Activated CD4-positive, alpha-beta T cell treated with anti-CD3 and anti-CD28 coated beads, Interleukin-2, Interleukin-4, amounts not matched to agents 100 ng/mL and 50 ng/mL, durations not matched to agents 16 hours and 8 hours (primary cell): ENCODE measurements at regions not wholly inside any gene's neighbourhood (a gene's known extent, or its start where the extent isn't known, plus 50 kb on each side); places are given as distances from the start of the nearest gene placed in this dataset.
"Not testable (repeated sequence)": the region's sequence is repeated elsewhere in the genome, so short reads cannot be mapped to it uniquely, and the experiment has no call there.

Experiments
- DNase-seq: peaks from one replicate; pipeline ENCODE4 v3.0.0-alpha.2; 2020; ENCODE audit warnings: low spot score

DNA sequence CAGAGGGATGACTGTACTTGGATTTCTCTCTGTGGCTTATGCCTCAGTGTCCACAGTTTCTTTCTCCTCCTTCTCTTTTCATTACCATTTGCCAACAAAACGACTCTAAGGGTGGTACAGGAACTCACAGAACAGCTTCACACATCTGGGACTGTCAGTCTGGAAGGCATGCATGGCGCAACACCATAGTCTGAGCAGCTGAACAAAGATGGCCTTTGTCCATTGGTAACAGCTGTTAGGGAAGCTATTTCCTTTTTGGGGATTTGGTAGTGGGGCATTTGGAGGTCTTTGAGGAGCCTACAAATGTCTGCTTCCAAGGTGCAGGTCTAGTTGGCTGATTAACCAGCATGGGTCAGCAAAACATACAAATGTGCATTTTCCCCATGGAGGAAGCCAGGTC, 81.4 kb upstream of the PCDH8 start:
- no peak for DNase-seq

DNA sequence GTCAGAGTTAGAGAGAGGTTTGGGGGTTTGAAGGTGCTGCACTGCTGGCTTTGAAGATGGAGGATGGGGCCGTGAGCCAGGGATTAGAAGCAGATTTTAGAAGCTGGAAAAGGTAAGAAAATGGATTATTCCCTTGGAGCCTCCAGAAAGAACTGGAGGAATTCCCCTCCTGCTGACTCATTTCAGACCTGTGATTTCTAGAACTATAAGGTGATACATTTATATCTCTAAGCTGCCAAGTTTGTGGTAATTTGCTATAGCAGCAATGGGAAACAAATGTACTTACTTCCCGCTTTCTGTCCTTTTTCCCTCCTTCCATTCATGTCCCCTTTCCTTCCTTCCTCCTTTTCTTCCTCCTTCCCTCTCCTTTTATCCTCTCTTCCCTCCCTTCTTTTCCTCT, 78.5 kb upstream of the PCDH8 start:
- no peak for DNase-seq

DNA sequence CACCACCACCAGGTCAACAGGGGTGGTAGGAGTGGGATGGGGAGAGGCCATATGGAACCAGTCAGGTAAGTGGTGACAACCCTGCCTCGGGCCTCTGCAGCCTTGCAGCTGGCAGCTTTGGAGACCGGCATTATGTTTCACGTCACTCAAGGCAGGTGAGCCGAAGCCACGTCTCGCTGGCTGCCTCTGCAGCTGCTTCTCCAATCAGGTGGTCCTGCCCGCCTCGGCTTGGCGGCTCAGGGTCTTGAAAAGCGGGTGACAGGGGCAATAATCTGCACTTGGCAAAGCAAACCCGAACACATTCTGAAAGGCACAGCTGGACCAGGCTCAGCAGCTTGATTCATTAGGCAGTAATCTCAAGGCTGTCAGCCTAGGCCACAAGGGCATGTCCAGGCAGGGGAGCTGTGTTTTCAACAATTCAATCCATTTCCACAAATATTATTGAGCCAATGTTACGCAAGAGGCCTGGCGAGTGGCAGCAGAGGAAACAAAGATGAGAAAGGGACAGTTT, 77.4 kb upstream of the PCDH8 start:
- DNase-seq: no peak

DNA sequence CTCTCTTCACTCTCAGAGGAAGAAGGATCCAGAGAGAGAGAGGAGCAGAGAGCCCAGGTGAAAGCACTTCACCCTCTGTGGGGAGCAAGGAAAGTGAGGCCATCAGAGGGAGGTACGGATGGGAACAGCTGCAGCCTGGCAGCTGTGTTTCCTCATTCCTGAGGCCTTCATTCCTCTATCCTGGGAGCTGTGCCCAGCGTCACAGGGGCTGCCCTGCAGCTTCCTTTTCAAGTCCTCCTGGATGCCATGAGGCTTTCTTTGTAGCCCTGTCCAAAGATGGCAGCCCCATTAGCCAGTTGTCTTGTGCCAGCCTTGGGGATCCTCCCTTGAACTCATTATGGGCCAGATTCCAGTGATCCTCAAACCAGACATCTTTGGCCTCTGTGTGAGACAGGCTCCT, 76.8 kb upstream of the PCDH8 start:
- no peak for DNase-seq

DNA sequence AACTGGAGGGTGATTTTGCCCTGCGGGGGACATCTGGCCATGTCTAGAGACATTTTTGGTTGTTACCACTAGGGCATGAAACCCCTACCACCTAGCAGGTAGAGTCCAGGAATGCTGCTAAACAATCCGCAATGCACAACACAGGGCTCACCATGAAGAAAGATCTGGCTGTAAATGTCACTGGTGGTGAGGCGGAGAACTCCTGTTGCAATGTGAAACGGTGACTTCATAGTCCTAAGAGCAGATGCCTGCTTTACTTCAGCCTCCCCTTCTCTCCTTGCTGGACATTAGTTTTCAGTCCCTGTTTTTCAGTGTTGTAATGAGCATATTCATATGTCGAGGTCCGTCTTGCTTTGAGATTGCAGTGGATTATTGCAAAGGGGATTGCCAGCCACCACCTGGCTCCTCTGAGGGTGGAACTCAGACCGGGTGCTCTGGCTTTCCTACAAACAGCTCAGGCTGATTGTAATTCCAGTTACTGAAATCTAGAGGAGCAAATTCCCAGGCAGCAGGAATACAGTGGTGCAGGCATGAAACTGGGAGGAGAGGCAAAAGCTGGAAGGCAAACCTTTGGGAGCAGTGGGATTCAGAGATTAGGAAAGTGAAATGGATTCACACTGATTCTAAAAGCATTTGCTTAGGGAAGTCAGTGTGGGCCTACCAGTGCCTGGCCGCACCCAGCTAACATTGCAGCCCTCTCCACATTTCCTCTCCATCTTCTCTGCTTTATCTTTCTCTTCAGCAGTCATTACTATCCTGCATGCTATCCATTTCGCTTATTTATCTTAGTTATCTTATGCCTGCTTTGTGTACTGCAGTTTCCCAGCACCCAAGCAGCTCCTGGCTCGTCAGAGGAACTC, 76.1 kb upstream of the PCDH8 start:
- DNase-seq: no peak

DNA sequence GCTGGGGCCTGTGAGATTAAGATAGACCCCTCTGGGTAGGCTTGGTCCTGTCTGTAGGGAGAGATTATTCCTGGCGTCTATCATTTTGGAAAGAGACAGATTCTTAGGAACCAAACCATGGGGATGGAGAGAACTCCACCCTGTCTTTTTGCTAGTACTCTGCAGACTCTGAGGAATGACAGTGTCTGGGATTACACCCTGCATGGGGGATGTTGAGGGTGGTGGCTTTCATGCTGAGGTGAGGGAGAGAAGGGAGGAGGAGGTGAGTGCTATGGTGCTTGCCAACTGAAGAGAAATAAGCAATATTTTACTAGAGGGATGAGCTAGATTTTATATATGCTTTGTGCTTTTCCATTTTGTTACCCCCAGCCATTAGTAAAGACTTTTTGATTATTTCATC, 74.5 kb upstream of the PCDH8 start:
- DNase-seq: no peak

DNA sequence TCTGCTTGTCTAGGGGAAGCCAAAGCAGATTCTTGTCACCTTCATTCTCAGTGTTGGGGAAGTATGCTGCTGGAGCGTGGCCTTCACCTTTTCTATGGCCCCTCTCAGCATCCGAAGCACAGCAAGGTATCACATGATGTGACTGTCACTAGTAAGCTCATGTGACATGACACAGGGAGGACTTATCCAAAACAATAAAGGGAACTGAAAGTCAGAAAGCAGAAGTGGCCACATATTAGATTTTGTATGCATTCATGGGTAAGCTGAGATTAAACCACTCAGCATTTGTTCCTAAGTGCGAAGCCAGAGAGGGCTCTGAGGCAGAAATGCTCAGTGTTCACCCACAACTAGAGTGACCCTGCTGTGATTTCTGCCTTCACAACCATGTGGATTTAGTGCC, 72.8 kb upstream of the PCDH8 start:
- no peak for DNase-seq

DNA sequence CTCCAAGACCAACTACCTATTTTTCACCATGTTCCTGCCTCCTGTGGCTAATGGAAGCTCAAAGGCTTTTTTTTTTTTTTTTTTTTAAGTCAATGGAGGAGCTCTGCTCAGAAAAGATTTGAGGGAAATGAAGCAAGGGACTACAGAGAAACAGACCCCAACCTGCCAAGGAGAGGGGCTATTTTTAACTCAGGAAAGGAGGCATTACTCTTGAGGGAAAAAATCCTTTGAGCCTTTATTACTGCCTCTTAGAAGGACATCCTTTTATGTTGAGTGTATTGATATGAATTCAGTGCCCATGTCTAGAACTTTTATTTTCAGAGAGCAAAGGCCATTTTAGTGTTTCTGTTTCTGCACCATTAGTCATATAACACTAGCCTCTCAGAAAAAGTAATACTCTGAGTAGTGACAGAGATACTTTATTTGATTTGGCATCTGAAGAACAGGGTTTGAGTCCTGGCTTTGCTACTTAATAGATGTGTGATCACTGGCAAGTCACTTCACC, 68.1 kb upstream of the PCDH8 start:
- DNase-seq: no peak

DNA sequence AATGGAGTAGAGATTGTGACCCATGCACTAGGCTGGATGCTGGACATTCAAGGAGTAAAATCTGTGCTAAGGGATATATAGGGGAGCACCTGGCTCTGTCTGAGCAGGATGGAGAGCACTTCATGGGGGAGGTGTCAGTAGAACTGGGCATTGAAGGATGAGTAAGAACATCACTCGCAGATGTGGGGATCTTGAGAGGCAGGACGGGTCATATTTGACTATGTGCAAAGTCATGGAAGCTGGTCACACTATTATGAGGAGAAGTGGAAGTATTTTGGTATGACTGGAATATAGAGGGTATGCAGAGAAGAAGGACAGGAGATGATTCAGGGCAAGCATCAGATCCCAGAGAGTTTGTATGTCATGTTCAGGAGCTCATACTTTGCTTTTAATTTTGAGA, 62.9 kb upstream of the PCDH8 start:
- DNase-seq: no peak

DNA sequence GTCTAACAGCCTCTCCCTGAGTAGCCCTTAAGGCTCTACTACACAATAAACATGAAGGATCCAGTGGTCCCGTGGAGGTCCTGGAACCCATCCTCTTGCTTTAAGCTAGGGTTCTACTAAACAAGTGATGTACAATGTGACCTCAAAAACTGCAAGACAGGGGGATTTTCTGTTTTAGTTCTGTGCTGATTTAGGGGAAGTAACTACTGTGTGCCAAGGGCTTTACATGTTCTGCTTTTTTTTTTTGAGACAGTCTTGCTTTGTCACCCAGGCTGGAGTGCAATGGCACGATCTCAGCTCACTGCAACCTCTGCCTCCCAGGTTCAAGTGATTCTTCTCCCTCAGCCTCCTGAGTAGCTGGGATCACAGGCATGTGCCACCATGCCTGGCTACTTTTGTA, 61.9 kb upstream of the PCDH8 start:
- not testable (repeated sequence) for DNase-seq

DNA sequence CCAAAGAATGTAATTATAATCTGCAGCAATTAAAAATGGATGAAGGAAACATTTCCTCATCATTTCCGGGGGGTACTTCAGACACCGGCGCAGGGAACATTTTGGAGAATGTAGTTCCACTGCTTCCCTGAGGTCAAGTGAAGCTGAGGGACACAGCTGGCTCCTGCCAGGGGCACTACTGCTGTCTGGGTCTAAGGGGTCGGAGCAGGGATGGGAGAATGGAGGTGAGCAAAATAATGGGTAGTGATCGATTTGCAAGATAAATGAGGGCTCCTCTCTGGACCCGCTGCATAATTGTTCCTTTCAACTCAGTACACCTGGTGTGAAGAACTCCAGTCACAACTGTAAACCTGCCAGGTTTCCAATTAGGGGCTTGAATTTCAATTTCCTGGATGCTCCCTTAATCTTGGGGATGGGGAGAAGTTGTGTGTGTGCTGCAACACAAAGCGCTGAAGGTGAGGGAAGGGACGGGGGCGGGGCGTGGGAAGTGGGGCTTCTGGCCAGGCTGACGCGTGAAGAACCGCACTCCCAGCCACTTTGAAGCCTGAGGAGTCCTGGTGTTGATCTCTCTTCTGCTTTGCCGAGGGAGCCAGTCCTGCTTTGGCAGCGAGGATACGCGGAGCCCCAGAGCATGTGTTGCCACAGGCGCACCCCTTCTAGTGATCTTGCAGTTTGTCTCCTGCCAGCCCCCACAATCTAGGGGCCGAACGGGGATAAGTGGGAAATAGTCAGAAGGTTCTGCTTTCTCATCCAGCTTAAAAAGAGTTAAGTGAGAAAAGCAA, 57.9 kb upstream of the PCDH8 start:
- DNase-seq: no peak

DNA sequence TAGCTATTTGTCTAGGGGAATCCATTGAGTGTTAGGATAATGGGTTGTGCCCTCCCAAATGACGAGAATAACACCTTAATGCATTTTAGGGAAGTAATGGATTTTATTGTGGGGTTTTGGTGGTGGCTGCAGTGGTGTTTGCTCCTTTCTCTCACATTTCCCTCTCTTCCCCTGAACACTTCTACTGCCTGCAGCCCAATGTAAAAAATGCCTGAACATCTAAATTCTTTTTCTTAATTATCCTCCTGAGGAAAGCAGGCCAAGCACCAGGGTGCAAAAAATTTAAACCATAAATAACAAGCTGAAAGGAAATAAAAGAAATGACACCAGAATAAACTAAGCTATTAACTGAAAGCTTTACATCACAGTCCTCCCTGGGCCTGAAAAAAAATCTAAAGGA, 57.3 kb upstream of the PCDH8 start:
- DNase-seq: no peak

DNA sequence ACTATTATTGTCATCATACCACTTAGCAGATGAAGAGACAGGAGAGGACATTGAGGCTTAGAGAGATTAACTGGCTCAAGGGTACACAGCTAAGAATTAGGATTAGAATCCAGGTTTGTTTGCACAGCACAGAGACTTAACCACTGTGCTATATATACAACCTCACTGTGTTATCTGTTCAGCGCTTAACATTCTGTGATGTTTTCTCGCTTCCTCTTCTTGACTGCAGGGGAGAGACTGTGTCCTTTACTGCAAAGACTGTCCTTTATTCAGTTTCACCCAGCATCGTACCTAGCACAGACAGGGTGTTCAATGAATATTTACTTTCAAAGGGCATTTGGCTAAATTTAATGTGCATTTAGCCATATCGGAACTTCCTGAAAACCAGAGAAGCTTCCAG, 54.9 kb upstream of the PCDH8 start:
- no peak for DNase-seq

DNA sequence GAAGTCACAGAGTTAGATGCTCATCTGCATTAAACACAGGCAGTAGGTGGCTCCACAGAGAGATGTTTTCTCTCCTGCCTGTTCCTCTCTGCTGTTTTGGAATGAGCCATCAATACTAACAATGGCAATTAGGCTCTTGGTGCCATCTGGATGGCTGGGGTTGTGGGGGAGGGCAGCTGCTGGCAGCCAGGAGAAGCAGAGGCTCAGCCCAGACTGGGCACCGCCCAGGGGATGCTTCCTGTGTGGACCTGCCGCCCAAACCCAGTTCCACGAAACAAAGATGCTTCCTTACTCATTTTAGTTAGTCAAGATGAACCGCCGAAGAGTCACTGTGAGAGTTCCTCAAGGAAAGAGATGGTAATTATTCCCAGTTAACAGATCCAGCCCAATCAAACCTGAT, 50.8 kb upstream of the PCDH8 start:
- no peak for DNase-seq
